ENCODE measurements at regions not wholly inside any gene's neighbourhood (a gene's known extent, or its start where the extent isn't known, plus 50 kb on each side); places are given as distances from the start of the nearest gene placed in this dataset.
"Not testable (repeated sequence)": the region's sequence is repeated elsewhere in the genome, so short reads cannot be mapped to it uniquely, and the experiment has no call there.

DNA sequence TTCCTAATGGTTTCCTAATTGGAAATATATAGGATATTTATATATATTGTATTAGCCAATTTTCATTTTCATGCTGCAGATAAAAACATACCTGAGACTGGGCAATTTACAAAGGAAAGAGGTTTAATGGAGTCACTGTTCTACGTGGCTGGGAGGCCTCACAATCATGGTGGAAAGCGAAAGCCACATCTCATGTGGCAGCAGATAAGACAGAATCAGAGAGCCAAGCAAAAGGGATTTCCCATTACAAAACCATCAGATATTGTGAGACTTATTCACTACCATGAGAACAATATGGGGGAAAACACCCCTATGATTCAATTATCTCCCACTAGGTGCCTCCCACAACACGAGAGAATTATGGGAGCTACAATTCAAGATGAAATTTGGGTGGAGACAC is 242.5 kb upstream of the NETO1 start:
- Histone ChIP-seq H3K9ac (ENCODE audit: extremely low read depth, low read length, poor library complexity, severe bottlenecking) (no peak overlapping the region), H3K9me3 (ENCODE audit: control insufficient read depth, low read length) (no peaks in the 10 kb centered on the region), H3K27ac (ENCODE audit: low read depth, low read length) (no peak overlapping the region), H3K27me3 (ENCODE audit: control insufficient read depth, insufficient read depth, low read length, poor library complexity, severe bottlenecking) (no peaks in the 10 kb centered on the region), H3K4me1 (ENCODE audit: control insufficient read depth, insufficient read depth, low read length) (no peaks in the 10 kb centered on the region), H3K4me3 (ENCODE audit: low read length) (no peak overlapping the region), H3K36me3 (ENCODE audit: control insufficient read depth, insufficient read depth, low read length) (no peaks in the 10 kb centered on the region)
- H3K27me3 Mint-ChIP-seq (ENCODE audit: insufficient read depth) = no peaks in the 10 kb centered on the region
- no peak for DNase-seq
- H3K36me3 Mint-ChIP-seq (ENCODE audit: low read depth) = no peaks in the 10 kb centered on the region
- H3K4me3 Mint-ChIP-seq = no peak overlapping the region
- TF ChIP-seq CTCF (conservative IDR thresholded peaks at IDR 0.05) = no peak
- H3K4me1 Mint-ChIP-seq = no peaks in the 10 kb centered on the region
- no peak overlapping the region for H3K27ac Mint-ChIP-seq
- no peaks in the 10 kb centered on the region for H3K9me3 Mint-ChIP-seq
- 84% methylated on average over 3 of the region's 3 CpGs; no CpG with 5 or more reads in 1 of the 2 experiments for WGBS, 2 experiments (ENCODE audit: insufficient coverage in 1 of 2, insufficient read length in 1 of 2)

DNA sequence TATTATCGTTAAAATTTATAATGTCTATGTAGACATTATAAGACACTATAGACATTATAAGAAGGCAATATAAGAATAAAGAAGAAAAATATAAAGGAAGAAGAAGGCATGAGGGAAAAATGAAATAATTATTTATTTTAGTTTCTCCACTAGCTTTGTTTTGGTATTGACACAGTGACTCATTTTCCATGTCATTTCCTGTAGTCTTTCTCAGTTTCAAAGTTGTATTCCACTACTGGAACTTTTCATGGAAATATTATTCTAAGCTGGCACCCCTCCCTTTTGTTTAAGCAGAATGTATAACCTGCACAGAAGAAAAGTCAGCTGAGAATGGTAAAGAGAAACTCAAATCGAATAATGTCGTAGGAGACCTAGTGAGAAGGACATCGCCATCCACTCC is 234.2 kb upstream of the NETO1 start:
- Histone ChIP-seq H3K9ac (ENCODE audit: extremely low read depth, low read length, poor library complexity, severe bottlenecking) (no peak overlapping the region), H3K9me3 (ENCODE audit: control insufficient read depth, low read length) (no peaks in the 10 kb centered on the region), H3K27ac (ENCODE audit: low read depth, low read length) (no peak overlapping the region), H3K4me1 (ENCODE audit: control insufficient read depth, insufficient read depth, low read length) (no peaks in the 10 kb centered on the region), H3K36me3 (ENCODE audit: control insufficient read depth, insufficient read depth, low read length) (no peaks in the 10 kb centered on the region), H3K4me3 (ENCODE audit: low read length) (no peak overlapping the region), H3K27me3 (ENCODE audit: control insufficient read depth, insufficient read depth, low read length, poor library complexity, severe bottlenecking) (no peaks in the 10 kb centered on the region)
- DNase-seq = no peak
- Mint-ChIP-seq H3K27ac (no peak overlapping the region), H3K36me3 (ENCODE audit: low read depth) (no peaks in the 10 kb centered on the region), H3K4me1 (no peaks in the 10 kb centered on the region), H3K27me3 (ENCODE audit: insufficient read depth) (no peaks in the 10 kb centered on the region), H3K9me3 (no peaks in the 10 kb centered on the region), H3K4me3 (no peak overlapping the region)
- TF ChIP-seq CTCF (conservative IDR thresholded peaks at IDR 0.05) = no peak
- 93 to 94% methylated on average over 3 of the region's 4 CpGs for WGBS, 2 experiments (ENCODE audit: insufficient coverage in 1 of 2, insufficient read length in 1 of 2)

DNA sequence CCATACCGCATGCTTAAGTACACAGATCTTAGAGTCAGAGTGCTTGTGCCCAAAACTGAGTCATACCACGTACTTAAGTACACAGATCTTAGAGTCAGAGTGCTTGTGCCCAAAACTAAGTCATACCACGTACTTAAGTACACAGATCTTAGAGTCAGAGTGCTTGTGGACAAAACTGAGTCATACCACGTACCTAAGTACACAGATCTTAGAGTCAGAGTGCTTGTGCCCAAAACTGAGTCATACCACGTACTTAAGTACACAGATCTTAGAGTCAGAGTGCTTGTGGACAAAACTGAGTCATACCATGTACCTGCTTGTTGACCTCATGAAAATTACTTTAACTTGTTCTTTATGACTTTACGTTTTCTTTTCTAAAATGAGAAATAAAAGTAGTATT is 233.7 kb upstream of the NETO1 start:
- H3K9me3 ChIP-seq (ENCODE audit: control insufficient read depth, low read length); H3K27ac ChIP-seq (ENCODE audit: low read depth, low read length); H3K9ac ChIP-seq (ENCODE audit: extremely low read depth, low read length, poor library complexity, severe bottlenecking); H3K27ac Mint-ChIP-seq; H3K9me3 Mint-ChIP-seq; H3K27me3 Mint-ChIP-seq (ENCODE audit: insufficient read depth); DNase-seq; H3K36me3 Mint-ChIP-seq (ENCODE audit: low read depth); H3K4me3 ChIP-seq (ENCODE audit: low read length); H3K4me3 Mint-ChIP-seq; H3K27me3 ChIP-seq (ENCODE audit: control insufficient read depth, insufficient read depth, low read length, poor library complexity, severe bottlenecking); H3K36me3 ChIP-seq (ENCODE audit: control insufficient read depth, insufficient read depth, low read length); H3K4me1 Mint-ChIP-seq; H3K4me1 ChIP-seq (ENCODE audit: control insufficient read depth, insufficient read depth, low read length): not testable (repeated sequence)
- 90 to 98% methylated on average over 5 of the region's 6 CpGs for WGBS, 2 experiments (ENCODE audit: insufficient coverage in 1 of 2, insufficient read length in 1 of 2)

GRCh38 chr18:73099759-73100158 is 232.0 kb upstream of the NETO1 start:
- Histone ChIP-seq H3K36me3 (ENCODE audit: control insufficient read depth, insufficient read depth, low read length) (no peaks in the 10 kb centered on the region), H3K27ac (ENCODE audit: low read depth, low read length) (no peak overlapping the region), H3K27me3 (ENCODE audit: control insufficient read depth, insufficient read depth, low read length, poor library complexity, severe bottlenecking) (no peaks in the 10 kb centered on the region), H3K9me3 (ENCODE audit: control insufficient read depth, low read length) (no peaks in the 10 kb centered on the region), H3K4me3 (ENCODE audit: low read length) (no peak overlapping the region), H3K4me1 (ENCODE audit: control insufficient read depth, insufficient read depth, low read length) (no peaks in the 10 kb centered on the region), H3K9ac (ENCODE audit: extremely low read depth, low read length, poor library complexity, severe bottlenecking) (no peak overlapping the region)
- H3K27ac Mint-ChIP-seq = no peak overlapping the region
- WGBS, 2 experiments (ENCODE audit: insufficient coverage in 1 of 2, insufficient read length in 1 of 2) = 68% methylated on average over 2 of the region's 2 CpGs; no CpG with 5 or more reads in 1 of the 2 experiments
- no peaks in the 10 kb centered on the region for H3K4me1 Mint-ChIP-seq
- no peaks in the 10 kb centered on the region for H3K9me3 Mint-ChIP-seq
- no peak overlapping the region for H3K4me3 Mint-ChIP-seq
- no peak for DNase-seq
- TF ChIP-seq CTCF (conservative IDR thresholded peaks at IDR 0.05) = no peak
- no peaks in the 10 kb centered on the region for H3K27me3 Mint-ChIP-seq (ENCODE audit: insufficient read depth)
- H3K36me3 Mint-ChIP-seq (ENCODE audit: low read depth) = no peaks in the 10 kb centered on the region
